GM12873 (cell line): ENCODE measurements at regions not wholly inside any gene's neighbourhood (a gene's known extent, or its start where the extent isn't known, plus 50 kb on each side); places are given as distances from the start of the nearest gene placed in this dataset.

Source experiments
- TF ChIP-seq, protein P1 (sequence below): IDR thresholded peaks from 2 replicates; pipeline ENCODE4 v1.5.1; 2012; ENCODE audit warnings: low read depth, mild to moderate bottlenecking, moderate library complexity, low read length, control low read depth; ENCODE audit not compliant: insufficient read depth; ENCODE audit errors: missing control alignments

GRCh38 chr5:123778641-123779040 is 266.7 kb downstream of the CSNK1G3 start:
- TF ChIP-seq, protein P1, sequence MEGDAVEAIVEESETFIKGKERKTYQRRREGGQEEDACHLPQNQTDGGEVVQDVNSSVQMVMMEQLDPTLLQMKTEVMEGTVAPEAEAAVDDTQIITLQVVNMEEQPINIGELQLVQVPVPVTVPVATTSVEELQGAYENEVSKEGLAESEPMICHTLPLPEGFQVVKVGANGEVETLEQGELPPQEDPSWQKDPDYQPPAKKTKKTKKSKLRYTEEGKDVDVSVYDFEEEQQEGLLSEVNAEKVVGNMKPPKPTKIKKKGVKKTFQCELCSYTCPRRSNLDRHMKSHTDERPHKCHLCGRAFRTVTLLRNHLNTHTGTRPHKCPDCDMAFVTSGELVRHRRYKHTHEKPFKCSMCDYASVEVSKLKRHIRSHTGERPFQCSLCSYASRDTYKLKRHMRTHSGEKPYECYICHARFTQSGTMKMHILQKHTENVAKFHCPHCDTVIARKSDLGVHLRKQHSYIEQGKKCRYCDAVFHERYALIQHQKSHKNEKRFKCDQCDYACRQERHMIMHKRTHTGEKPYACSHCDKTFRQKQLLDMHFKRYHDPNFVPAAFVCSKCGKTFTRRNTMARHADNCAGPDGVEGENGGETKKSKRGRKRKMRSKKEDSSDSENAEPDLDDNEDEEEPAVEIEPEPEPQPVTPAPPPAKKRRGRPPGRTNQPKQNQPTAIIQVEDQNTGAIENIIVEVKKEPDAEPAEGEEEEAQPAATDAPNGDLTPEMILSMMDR, result no peak

DNA sequence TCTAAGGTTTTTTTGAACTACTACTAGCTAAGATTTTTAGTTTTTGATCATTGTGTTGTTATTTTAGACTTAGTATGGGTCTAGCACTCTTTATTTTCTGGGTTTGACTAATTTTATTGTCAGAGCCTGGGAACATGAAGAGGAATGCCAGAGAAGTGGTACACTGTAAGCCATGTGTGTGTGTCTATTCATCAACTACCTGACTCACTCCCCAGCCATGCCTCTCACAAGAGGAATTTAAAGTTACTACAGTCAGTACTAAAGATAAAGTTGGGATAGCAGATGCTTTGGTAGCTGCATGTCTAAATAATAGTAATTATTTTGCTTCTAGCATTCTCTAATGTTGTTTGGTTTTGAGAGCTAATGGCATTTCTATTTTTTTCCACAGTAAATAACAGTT is 264.8 kb downstream of the CSNK1G3 start:
- TF ChIP-seq, protein P1, result no peak

- TF ChIP-seq, protein P1, result no peak
Observed at GRCh38 chr5:123771715-123772114, 259.7 kb downstream of the CSNK1G3 start.

DNA sequence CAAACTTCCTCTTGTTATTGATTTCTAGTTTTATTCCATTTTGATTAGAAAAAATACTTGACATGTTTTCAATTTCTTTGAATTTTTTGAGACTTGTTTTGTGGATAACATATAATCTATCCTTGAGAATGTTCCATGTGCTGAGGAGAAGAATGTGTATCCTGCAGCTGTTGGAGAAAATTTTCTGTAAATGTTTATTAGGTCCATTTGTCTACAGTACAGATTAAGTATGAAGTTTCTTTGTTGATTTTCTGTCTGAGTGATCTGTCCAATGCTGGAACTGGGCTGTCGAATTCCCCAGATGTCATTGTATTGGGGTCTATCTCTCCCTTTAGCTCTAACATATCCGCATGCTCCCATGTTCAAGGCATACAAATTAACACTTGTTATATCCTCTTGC is 251.2 kb downstream of the CSNK1G3 start:
- TF ChIP-seq, protein P1, result no peak

DNA sequence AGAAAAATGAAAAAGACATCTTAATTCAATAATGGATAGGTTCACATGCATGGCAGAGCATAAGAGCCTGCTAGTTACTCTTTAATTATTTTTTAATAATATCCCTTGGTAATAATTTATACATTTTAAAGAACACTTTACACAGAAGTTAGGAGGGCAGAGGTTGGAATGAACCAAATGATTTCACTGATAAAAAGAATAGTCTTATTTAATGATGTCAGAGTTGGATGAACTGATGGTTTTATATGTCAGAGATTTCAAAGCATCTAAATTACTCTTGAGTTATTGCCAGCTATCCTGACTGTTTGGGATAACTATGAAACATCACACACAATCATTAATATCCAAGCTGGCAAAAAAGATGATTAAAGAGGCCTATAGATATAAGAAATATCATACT is 244.8 kb downstream of the CSNK1G3 start:
- TF ChIP-seq, protein P1, result no peak

GRCh38 chr5:123756318-123756665 is 244.3 kb downstream of the CSNK1G3 start:
- TF ChIP-seq, protein P1, result no peak

DNA sequence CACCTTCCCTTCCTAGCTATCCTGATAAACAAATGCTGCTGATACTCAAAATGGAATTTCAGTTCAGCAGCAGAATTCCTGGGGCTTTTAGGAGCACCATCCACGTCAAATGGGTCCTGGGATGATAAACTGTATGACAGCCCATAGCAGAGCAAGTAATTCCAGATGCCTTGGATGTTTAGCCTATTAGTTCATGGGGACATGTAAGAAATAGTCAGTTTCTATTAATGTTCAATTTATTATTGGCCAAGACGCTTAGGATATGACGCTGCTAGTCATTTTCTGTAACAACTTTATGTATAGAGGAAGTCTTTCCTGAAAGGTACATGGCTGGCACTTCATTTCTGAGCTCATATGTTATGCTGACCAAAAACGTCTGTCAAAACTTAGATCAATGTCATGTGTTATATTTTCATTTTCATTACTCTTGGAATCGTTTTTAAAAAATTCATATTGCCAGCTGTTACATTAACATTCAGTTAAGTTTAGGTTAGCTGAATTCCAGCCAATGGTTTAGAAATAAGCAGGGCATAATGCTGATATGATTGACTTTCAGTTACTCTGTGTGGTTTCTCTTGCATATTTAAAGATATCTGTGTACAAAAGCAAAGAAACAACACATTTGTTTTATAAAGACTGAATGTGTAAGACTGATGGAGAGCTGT is 243.8 kb downstream of the CSNK1G3 start:
- TF ChIP-seq, protein P1, result no peak
